GM21381 (cell line): ENCODE measurements at regions not wholly inside any gene's neighbourhood (a gene's known extent, or its start where the extent isn't known, plus 50 kb on each side); places are given as distances from the start of the nearest gene placed in this dataset.

Experiments
- ATAC-seq: cut with Tn5 transposase; IDR thresholded peaks from one replicate; pipeline ENCODE4 v1.9.1; 2021; ENCODE audit warnings: mild to moderate bottlenecking, moderate library complexity; ENCODE audit not compliant: unreplicated experiment

GRCh38 chr16:66219491-66219890 is 147.0 kb upstream of the CDH5 start:
- ATAC-seq = no peak

- no peak for ATAC-seq
Measured at GRCh38 chr16:66212428-66212827, 154.1 kb upstream of the CDH5 start.

- ATAC-seq = no peak
Measured at GRCh38 chr16:66211651-66212050, 154.8 kb upstream of the CDH5 start.

- no peak for ATAC-seq
Measured at GRCh38 chr16:66207883-66208265, 158.6 kb upstream of the CDH5 start.

GRCh38 chr16:66207139-66207882 is 159.2 kb upstream of the CDH5 start:
- ATAC-seq = no peak

GRCh38 chr16:66206363-66206762 is 160.1 kb upstream of the CDH5 start:
- ATAC-seq = no peak

GRCh38 chr16:66205287-66206231 is 160.9 kb upstream of the CDH5 start:
- no peak for ATAC-seq

GRCh38 chr16:66204756-66205155 is 161.7 kb upstream of the CDH5 start:
- ATAC-seq = no peak

GRCh38 chr16:66203476-66203875 is 163.0 kb upstream of the CDH5 start:
- no peak for ATAC-seq

- ATAC-seq = no peak
Measured at GRCh38 chr16:66199189-66199588, 167.3 kb upstream of the CDH5 start.

GRCh38 chr16:66198641-66199040 is 167.8 kb upstream of the CDH5 start:
- ATAC-seq = no peak

GRCh38 chr16:66197668-66198278 is 168.7 kb upstream of the CDH5 start:
- no peak for ATAC-seq

GRCh38 chr16:66196770-66197169 is 169.7 kb upstream of the CDH5 start:
- no peak for ATAC-seq

GRCh38 chr16:66194866-66195265 is 171.6 kb upstream of the CDH5 start:
- ATAC-seq = no peak

GRCh38 chr16:66193543-66194229 is 172.8 kb upstream of the CDH5 start:
- no peak for ATAC-seq

GRCh38 chr16:66190411-66190810 is 176.1 kb upstream of the CDH5 start:
- no peak for ATAC-seq

- ATAC-seq = no peak
Measured at GRCh38 chr16:66189951-66190350, 176.5 kb upstream of the CDH5 start.

GRCh38 chr16:66188917-66189725 is 177.4 kb upstream of the CDH5 start:
- no peak for ATAC-seq

GRCh38 chr16:66186251-66186785 is 180.2 kb upstream of the CDH5 start:
- no peak for ATAC-seq

- ATAC-seq = no peak
Measured at GRCh38 chr16:66182592-66182991, 183.9 kb upstream of the CDH5 start.
